ENCODE measurements at regions not wholly inside any gene's neighbourhood (a gene's known extent, or its start where the extent isn't known, plus 50 kb on each side); places are given as distances from the start of the nearest gene placed in this dataset.
"Not testable (repeated sequence)": the region's sequence is repeated elsewhere in the genome, so short reads cannot be mapped to it uniquely, and the experiment has no call there.

DNA sequence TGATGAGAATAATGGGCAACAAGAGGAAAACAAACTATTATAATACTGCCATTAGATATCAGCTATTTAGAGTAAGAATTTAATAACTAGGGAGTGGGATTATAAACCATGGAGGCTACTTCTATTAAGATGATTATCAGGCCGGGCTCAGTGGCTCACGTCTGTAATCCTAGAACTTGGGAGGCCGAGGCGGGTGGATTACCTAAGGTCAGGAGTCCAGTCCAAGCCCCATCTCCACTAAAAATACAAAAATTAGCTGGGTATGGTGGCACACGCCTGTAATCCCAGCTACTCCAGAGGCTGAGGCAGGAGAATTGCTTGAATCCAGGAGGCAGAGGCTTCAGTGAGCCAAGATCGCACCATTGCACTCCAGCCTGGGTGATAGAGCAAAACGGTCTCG is 355.6 kb downstream of the PPP1R3A start:
- WGBS = 86% methylated on average over 8 of the region's 8 CpGs
- DNase-seq (ENCODE audit: extremely low spot score); H3K4me1 ChIP-seq (ENCODE audit: insufficient read depth); H3K36me3 ChIP-seq (ENCODE audit: insufficient read depth); H3K4me3 ChIP-seq (ENCODE audit: low read depth, low read length); H3K27ac ChIP-seq (ENCODE audit: low read depth): not testable (repeated sequence)

DNA sequence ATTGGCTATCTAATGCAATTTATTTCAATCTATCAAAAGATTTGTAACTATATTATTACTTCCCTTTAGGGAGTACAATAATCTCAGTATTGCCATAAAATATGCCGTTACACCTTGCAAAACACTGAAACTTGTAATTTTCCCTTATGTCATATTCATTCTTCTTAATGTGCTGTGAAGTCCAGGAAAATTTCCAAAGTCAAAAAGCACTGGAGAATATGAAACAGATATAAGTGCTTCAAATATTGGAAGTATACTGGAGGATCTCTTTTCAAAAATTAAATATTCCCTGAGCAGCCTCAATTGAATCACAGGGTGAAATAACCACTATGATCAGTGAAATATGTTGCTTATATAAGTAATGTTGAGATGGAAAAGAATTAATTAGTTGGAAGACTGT is 356.0 kb downstream of the PPP1R3A start:
- WGBS = 84% methylated on average over 1 of the region's 1 CpG
- DNase-seq (ENCODE audit: extremely low spot score) = no peak

DNA sequence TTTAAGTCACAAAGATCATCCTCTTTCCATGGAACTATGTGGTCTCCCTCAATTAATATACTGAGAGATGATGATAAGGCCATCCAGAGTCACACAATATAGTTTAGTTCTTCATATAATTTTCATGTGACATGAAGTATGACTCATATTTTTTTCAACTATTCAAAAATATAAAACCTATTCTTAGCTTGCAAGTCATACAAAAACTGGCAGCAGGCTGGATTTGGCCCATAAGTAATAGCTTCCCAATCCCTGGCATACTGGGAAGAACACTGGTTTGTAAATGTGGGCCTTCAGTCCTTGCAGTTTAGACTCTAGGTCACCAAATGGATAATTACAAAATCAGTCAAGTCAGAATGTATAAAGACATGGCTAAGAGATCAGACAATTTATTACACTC is 356.6 kb downstream of the PPP1R3A start:
- Histone ChIP-seq H3K36me3 (ENCODE audit: insufficient read depth) (no peaks in the 10 kb centered on the region), H3K27ac (ENCODE audit: low read depth) (no peak overlapping the region), H3K4me3 (ENCODE audit: low read depth, low read length) (no peak overlapping the region), H3K4me1 (ENCODE audit: insufficient read depth) (no peaks in the 10 kb centered on the region)
- no peak for DNase-seq (ENCODE audit: extremely low spot score)

More for the DNA sequence above, 356.0 kb downstream of the PPP1R3A start:
- Histone ChIP-seq H3K4me1 (ENCODE audit: insufficient read depth) (no peaks in the 10 kb centered on the region), H3K27ac (ENCODE audit: low read depth) (no peak overlapping the region), H3K4me3 (ENCODE audit: low read depth, low read length) (no peak overlapping the region), H3K36me3 (ENCODE audit: insufficient read depth) (no peaks in the 10 kb centered on the region)

DNA sequence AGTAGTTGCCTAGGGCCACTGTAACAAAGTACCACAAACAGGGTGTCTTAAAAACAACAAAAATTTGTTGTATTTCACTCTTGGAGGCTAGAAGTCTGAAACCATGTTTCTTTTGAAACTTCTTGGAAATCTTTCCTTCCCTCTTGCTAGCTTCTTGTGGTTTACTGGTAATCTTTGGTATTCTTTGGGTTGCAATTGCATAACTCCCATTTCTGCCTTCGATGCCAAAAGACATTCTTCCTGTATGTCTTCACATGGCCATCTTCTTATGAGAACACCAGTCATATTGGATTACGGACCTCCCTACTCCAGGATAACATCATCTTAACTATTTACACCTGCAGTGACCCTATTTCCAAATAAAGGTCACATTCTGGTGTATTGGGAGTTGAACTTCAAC is 357.4 kb downstream of the PPP1R3A start:
- no peaks in the 10 kb centered on the region for H3K4me1 ChIP-seq (ENCODE audit: insufficient read depth)
- H3K27ac ChIP-seq (ENCODE audit: low read depth) = no peak overlapping the region
- no peaks in the 10 kb centered on the region for H3K36me3 ChIP-seq (ENCODE audit: insufficient read depth)
- 87% methylated on average over 2 of the region's 2 CpGs for WGBS
- no peak overlapping the region for H3K4me3 ChIP-seq (ENCODE audit: low read depth, low read length)
- DNase-seq (ENCODE audit: extremely low spot score) = no peak

DNA sequence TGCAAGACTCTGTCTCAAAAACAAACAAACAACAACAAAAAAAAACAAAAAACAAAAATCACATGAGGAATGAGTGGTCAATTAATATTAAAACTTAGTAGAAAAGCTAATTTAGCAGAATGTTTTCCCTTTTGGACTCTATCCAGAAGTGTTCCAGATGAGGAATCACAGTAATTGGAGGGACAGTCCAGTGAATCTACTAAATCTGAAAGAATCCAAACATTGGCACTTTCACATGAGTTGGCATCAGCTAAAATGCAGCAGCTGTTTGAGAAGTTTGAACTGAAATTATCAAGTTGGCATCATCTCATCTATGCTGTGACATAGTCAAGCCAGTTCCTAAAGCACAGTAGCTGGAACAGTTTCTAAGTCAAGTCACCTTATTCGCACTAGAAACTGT is 367.8 kb downstream of the PPP1R3A start:
- Histone ChIP-seq H3K36me3 (ENCODE audit: insufficient read depth) (no peaks in the 10 kb centered on the region), H3K4me3 (ENCODE audit: low read depth, low read length) (no peak overlapping the region), H3K4me1 (ENCODE audit: insufficient read depth) (no peaks in the 10 kb centered on the region), H3K27ac (ENCODE audit: low read depth) (no peak overlapping the region)
- 76% methylated on average over 1 of the region's 1 CpG for WGBS
- no peak for DNase-seq (ENCODE audit: extremely low spot score)

DNA sequence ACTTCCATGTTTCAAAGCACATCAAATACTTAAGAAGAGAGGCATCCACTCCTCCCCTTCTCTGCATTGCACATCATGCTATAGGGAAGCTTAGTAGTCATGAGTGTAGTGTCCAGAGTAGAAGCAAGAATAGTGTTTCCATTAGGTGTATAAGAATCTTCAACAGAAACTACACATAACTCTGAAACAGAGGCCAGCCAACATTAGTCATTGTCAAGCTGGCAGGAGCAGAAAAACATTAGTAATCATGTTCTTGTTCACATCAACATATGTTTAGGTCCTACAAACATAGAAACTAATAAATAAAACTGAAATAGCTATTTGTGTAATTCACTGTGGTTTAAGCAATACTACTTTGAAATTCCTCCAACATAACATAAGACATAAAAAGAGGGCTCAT is 370.2 kb downstream of the PPP1R3A start:
- DNase-seq (ENCODE audit: extremely low spot score) = no peak
- no peaks in the 10 kb centered on the region for H3K4me1 ChIP-seq (ENCODE audit: insufficient read depth)
- H3K27ac ChIP-seq (ENCODE audit: low read depth) = no peak overlapping the region
- H3K36me3 ChIP-seq (ENCODE audit: insufficient read depth) = no peaks in the 10 kb centered on the region
- no peak overlapping the region for H3K4me3 ChIP-seq (ENCODE audit: low read depth, low read length)

DNA sequence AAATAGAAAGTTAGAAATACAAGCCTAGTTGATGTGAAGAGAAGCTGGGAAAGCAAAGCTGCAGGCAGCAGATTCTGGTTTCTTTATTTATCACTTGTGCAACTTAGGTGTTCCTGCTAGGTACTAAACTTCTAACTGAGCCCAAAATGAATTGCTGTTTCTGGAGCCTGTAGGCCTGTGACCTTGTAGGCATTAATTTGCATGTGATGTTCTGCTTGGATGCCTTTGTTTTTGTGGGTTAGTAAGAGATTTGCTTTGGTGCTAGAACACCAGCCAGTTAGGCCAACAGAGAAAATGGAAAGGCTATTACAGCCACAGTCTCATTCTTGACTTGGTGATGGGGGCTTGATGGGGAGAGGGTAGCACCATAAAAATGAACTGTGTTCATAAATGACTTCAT is 370.7 kb downstream of the PPP1R3A start:
- Histone ChIP-seq H3K36me3 (ENCODE audit: insufficient read depth) (no peaks in the 10 kb centered on the region), H3K27ac (ENCODE audit: low read depth) (no peak overlapping the region), H3K4me3 (ENCODE audit: low read depth, low read length) (no peak overlapping the region), H3K4me1 (ENCODE audit: insufficient read depth) (no peaks in the 10 kb centered on the region)
- no peak for DNase-seq (ENCODE audit: extremely low spot score)

DNA sequence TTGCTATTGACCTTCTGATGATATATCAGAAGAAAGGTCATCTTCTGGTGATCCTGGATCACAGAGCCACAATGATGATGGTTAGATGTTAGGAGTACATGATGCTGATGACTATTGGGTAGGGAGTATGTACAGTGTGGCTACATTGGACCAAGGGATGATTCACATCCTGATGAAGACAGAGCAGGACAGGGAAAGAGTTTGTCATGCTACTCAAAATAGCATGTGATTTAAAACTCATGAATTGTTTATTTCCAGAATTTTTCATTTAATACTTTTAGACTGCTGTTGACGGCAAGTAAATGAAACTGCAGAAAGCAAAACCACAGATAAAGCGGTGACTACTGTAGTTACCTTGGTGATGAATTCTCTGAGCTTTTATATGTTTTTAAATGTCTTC is 397.3 kb downstream of the PPP1R3A start:
- DNase-seq (ENCODE audit: extremely low spot score) = no peak
- Histone ChIP-seq H3K4me3 (ENCODE audit: low read depth, low read length) (no peak overlapping the region), H3K27ac (ENCODE audit: low read depth) (no peak overlapping the region), H3K4me1 (ENCODE audit: insufficient read depth) (no peaks in the 10 kb centered on the region), H3K36me3 (ENCODE audit: insufficient read depth) (no peaks in the 10 kb centered on the region)
- WGBS = 90% methylated on average over 2 of the region's 2 CpGs

DNA sequence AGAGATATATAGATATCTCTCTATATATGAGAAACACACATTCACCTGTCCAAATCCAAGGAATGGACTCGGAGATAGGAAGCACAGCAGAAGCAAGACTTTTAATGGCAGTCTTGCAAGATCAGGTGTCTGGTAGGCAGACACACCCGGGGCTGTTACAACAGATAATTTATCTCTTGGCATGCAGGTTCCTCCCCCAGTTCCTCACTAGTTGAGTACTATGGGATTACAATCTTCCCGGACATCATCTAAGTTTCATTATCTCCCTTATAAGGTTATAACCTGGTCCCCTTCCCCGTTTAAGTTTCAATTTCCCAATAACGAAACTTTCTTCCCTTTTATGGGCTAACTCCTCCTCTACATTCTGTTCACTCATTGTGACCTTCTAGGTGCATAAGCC is 399.3 kb downstream of the PPP1R3A start:
- 79% methylated on average over 5 of the region's 5 CpGs for WGBS
- Histone ChIP-seq H3K4me3 (ENCODE audit: low read depth, low read length) (no peak overlapping the region), H3K36me3 (ENCODE audit: insufficient read depth) (no peaks in the 10 kb centered on the region), H3K27ac (ENCODE audit: low read depth) (no peak overlapping the region), H3K4me1 (ENCODE audit: insufficient read depth) (no peaks in the 10 kb centered on the region)
- DNase-seq (ENCODE audit: extremely low spot score) = no peak

DNA sequence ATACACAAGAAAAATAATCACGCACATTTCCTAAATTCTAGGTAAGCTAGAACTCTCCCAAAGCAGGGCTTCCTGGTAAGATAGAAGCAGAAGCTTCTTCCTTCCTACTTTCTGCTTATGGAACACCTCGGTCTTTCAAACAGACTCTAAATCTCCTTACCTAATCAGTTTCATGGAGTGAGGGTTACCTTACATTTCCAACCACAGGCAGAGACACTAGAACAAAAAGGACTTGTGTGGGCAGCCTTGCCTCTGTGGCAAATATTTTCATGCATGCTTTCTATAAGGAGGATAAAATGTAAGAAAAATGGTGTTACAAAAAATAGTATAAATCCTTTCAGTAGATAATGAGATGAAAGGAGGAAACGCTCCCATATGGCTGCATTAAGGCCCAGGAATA is 386.3 kb upstream of the SMIM30 start:
- Histone ChIP-seq H3K4me3 (ENCODE audit: low read depth, low read length) (no peak overlapping the region), H3K36me3 (ENCODE audit: insufficient read depth) (no peaks in the 10 kb centered on the region), H3K4me1 (ENCODE audit: insufficient read depth) (no peaks in the 10 kb centered on the region), H3K27ac (ENCODE audit: low read depth) (no peak overlapping the region)
- no peak for DNase-seq (ENCODE audit: extremely low spot score)
- WGBS = 90% methylated on average over 3 of the region's 3 CpGs

DNA sequence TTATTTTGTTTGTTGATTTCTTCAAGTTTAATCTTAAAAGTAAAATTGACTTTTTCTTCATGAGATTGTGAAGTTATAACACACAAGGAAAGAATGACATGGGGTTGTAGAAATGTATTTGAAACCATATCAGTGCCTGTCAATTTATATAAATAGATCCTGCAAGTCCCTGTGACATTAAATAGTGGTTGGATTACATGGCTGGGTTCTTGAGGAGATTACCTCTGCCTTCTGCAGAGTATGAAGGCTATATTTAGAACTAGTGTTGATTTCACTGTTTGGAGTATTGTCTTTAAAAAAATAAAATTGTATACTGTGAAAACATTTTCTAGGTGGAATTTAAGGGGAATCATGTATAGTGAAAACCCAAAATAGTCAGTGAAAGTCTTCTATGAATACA is 385.8 kb upstream of the SMIM30 start:
- Histone ChIP-seq H3K36me3 (ENCODE audit: insufficient read depth) (no peaks in the 10 kb centered on the region), H3K4me3 (ENCODE audit: low read depth, low read length) (no peak overlapping the region), H3K27ac (ENCODE audit: low read depth) (no peak overlapping the region), H3K4me1 (ENCODE audit: insufficient read depth) (no peaks in the 10 kb centered on the region)
- no peak for DNase-seq (ENCODE audit: extremely low spot score)

DNA sequence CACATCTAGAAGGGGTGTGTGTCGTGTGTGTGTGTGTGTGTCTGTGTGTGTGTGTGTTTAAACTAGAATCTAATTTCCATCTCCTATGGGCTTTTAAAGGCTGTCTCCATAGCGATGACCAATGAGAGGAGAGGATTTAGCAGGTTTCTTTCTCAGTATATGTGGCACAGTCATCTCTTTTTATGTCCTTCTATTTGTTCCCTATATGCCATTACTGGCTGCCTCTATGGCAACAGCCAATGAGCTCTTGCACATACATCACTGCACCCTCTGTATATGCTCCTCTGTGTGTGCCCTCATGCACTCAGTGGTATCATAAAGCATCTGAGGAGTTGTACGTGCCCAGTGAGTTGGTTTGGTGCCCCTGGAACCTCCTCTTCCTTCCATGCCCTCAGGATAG is 378.2 kb upstream of the SMIM30 start:
- not testable (repeated sequence) for H3K4me1 ChIP-seq (ENCODE audit: insufficient read depth); H3K36me3 ChIP-seq (ENCODE audit: insufficient read depth); H3K4me3 ChIP-seq (ENCODE audit: low read depth, low read length); DNase-seq (ENCODE audit: extremely low spot score); H3K27ac ChIP-seq (ENCODE audit: low read depth)
- WGBS = 44% methylated on average over 1 of the region's 3 CpGs

DNA sequence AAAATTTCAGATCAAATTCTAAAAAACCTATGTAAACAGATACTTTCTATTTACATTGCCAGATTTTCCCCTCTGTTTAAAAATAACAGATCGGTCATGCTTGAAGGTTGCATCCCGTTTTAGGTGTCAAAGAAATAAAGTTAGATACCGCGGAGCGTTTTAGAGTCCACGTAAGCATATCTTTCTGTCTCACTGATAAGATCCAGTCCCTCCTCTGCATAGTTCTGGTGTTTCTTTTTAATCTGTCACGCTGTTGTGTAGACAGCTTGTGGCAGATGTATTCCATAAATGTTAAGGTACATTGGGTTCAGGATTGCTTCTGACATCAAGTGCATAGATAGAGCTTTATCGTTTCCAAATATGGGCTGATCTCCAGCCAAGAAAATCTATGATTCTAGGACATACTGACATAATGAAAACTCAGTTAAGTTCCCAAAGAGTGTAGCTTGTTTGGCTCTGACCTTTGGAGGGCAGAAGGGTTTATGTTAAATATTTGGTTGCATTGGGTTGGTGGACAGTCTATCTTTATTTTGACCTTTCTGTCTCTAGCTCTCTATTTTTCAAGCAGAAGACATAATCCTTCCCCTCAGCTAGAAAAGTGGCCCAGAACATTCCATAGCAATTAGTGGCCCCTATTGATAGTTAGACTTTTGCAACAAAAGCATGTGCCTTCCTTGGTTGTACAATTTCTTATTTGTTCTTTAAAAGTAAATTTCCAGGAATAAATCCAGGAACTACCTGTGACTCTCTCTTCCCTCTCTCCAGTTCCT is 376.6 kb upstream of the SMIM30 start:
- H3K4me3 ChIP-seq (ENCODE audit: low read depth, low read length); DNase-seq (ENCODE audit: extremely low spot score); H3K4me1 ChIP-seq (ENCODE audit: insufficient read depth); H3K36me3 ChIP-seq (ENCODE audit: insufficient read depth); H3K27ac ChIP-seq (ENCODE audit: low read depth): not testable (repeated sequence)
- 18% methylated on average over 1 of the region's 8 CpGs for WGBS

DNA sequence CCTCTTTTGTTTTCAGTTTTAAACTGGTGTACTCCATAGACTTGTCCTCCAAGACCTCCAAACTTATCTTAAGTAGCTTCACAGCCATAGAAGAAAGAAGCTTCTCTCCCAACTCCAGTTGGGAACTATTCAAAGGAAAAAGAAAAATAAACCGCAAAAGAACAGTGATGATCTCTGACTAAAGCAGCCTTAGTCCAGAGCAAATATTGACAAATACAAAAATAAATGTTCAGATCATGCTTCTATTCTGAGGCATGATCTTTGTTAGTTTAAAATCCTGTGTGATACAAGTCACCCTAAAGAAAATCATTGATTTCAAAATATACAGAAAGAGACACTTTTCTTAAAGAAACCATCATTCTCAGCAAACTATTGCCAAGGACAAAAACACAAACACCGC is 373.0 kb upstream of the SMIM30 start:
- Histone ChIP-seq H3K4me1 (ENCODE audit: insufficient read depth) (no peaks in the 10 kb centered on the region), H3K36me3 (ENCODE audit: insufficient read depth) (no peaks in the 10 kb centered on the region), H3K4me3 (ENCODE audit: low read depth, low read length) (no peak overlapping the region), H3K27ac (ENCODE audit: low read depth) (no peak overlapping the region)
- no peak for DNase-seq (ENCODE audit: extremely low spot score)
- 93% methylated on average over 2 of the region's 2 CpGs for WGBS

All from urinary bladder (tissue), 3 donors.